Testis (tissue), 2 donors: ENCODE measurements at regions not wholly inside any gene's neighbourhood (a gene's known extent, or its start where the extent isn't known, plus 50 kb on each side); places are given as distances from the start of the nearest gene placed in this dataset.

Experiments
- POLR2A ChIP-seq: fragments of 450-650 bp; IDR thresholded peaks from one replicate; pipeline ENCODE4 v1.6.1; 2017; ENCODE audit warnings: antibody characterized with exemption, mild to moderate bottlenecking, moderate library complexity
- TF ChIP-seq, protein P1 (sequence below), 3 experiments: fragments of 450-650 bp in 2 of 3; fragments of 200-600 bp in 1 of 3; sonication (generic) in 1 of 3; IDR thresholded peaks; one replicate each; pipeline ENCODE4 v1.5.1; 2016 to 2019; ENCODE audit warnings: antibody characterized with exemption in 3 of 3, mild to moderate bottlenecking in 2 of 3, moderate library complexity in 1 of 3

DNA sequence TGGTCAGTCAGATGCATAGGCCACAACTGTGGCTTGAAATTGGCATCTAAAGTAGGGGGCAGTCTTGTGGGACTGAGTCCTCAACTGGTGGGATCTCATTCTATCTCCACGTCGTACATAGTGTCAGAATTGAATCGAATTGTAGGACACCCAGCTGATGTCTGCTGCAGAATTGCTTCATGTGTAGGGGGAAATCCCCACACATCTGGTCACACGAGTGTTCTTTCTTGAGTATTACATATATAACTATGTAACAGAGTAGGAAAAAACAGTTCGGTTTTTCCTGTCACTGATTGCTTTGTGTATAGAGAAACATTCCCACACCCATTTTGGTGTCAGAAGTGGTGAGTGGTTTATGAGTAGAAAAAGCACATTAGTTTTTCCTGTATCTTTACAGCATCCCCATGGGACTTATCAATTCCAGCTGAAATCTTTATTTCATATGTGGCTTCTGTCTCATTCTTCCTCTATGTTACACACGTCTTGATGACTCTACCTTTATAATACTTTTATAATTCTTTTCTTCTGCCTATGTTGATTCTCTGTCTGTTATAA is 79.4 kb upstream of the PCGF5 start:
- TF ChIP-seq, protein P1, sequence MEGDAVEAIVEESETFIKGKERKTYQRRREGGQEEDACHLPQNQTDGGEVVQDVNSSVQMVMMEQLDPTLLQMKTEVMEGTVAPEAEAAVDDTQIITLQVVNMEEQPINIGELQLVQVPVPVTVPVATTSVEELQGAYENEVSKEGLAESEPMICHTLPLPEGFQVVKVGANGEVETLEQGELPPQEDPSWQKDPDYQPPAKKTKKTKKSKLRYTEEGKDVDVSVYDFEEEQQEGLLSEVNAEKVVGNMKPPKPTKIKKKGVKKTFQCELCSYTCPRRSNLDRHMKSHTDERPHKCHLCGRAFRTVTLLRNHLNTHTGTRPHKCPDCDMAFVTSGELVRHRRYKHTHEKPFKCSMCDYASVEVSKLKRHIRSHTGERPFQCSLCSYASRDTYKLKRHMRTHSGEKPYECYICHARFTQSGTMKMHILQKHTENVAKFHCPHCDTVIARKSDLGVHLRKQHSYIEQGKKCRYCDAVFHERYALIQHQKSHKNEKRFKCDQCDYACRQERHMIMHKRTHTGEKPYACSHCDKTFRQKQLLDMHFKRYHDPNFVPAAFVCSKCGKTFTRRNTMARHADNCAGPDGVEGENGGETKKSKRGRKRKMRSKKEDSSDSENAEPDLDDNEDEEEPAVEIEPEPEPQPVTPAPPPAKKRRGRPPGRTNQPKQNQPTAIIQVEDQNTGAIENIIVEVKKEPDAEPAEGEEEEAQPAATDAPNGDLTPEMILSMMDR (IDR thresholded peaks at IDR 0.05): no peak
- TF ChIP-seq POLR2A: no peak
